ENCODE measurements at regions not wholly inside any gene's neighbourhood (a gene's known extent, or its start where the extent isn't known, plus 50 kb on each side); places are given as distances from the start of the nearest gene placed in this dataset.

- no peak for TF ChIP-seq CTCF (IDR thresholded peaks at IDR 0.05)
- no peak for TF ChIP-seq FOXJ3 (CRISPR knock-in tag; IDR thresholded peaks at IDR 0.05)
- no peak for TF ChIP-seq RAD21 (IDR thresholded peaks at IDR 0.05; ENCODE audit: low read length)
- TF ChIP-seq SIN3A (IDR thresholded peaks at IDR 0.05; ENCODE audit: borderline replicate concordance, low read depth, low read length), result no peak
- TF ChIP-seq TEAD4 (IDR thresholded peaks at IDR 0.05; ENCODE audit: borderline replicate concordance, insufficient read depth), result no peak
These were observed 118.5 kb upstream of the SPAG17 start for GRCh38 chr1:118303534-118303933.

All from SK-N-SH (cell line).